SK-N-MC (cell line): ENCODE measurements at regions not wholly inside any gene's neighbourhood (a gene's known extent, or its start where the extent isn't known, plus 50 kb on each side); places are given as distances from the start of the nearest gene placed in this dataset.

ENCODE experiments used
- EZH2 ChIP-seq: fragments of 200-600 bp; sonication (generic); IDR thresholded peaks from one replicate; pipeline ENCODE4 v1.6.1; 2017; ENCODE audit warnings: antibody characterized with exemption
- FOXP2 ChIP-seq: optimal IDR thresholded peaks from 2 replicates; pipeline ENCODE3; 2011; ENCODE audit warnings: mild to moderate bottlenecking, moderate library complexity; ENCODE audit not compliant: insufficient read depth; ENCODE audit errors: extremely low read length, control extremely low read depth
- POLR2AphosphoS5 ChIP-seq: IDR thresholded peaks from 2 replicates; pipeline ENCODE4 v1.6.1; 2012; ENCODE audit warnings: mild to moderate bottlenecking, low read depth, low read length, borderline replicate concordance

DNA sequence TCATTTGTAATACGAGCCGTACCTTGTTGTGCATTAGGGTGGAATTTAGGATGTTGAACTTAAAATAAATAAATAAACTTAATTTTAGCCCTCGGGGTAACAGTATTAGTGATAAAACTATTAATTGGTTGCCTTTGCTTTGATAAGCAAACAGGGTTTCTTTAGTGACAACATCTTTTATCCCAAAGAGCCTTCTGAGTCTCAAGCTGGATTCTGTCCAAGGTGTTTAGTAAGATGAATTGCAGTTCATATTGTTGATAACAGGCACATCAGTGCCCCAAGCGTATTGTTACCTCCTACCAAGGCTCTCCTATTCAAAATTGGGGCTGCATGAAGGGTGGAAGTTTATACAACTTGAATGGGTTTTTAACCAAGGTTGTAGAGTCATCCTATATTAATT is 144.4 kb upstream of the CELF2 start:
- TF ChIP-seq EZH2: no peak
- no peak for TF ChIP-seq POLR2AphosphoS5
- TF ChIP-seq FOXP2: no peak
